ENCODE measurements at regions not wholly inside any gene's neighbourhood (a gene's known extent, or its start where the extent isn't known, plus 50 kb on each side); places are given as distances from the start of the nearest gene placed in this dataset.

DNA sequence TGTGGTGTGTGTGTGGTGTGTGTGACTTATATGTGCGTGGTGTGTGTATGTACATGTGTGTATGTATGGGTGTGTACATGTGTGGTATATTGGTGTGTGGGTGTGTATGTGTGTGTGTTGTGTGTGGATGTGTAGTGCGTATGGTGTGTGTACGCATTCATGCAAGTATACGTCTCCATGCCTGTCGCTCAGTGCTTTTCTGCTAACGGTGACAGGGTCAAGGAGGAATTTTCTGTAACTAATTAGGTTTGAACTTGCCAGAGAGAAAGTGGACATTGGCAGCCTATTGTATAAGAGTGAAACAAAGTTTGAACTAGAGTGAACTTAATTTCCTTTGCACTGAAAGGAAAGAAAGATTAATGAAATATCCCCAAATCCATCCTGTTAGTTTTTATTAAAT, 120.9 kb upstream of the GSC start:
- DNase-seq (ENCODE audit: low read depth in 4 of 4, low spot score in 3 of 4): no peak

DNA sequence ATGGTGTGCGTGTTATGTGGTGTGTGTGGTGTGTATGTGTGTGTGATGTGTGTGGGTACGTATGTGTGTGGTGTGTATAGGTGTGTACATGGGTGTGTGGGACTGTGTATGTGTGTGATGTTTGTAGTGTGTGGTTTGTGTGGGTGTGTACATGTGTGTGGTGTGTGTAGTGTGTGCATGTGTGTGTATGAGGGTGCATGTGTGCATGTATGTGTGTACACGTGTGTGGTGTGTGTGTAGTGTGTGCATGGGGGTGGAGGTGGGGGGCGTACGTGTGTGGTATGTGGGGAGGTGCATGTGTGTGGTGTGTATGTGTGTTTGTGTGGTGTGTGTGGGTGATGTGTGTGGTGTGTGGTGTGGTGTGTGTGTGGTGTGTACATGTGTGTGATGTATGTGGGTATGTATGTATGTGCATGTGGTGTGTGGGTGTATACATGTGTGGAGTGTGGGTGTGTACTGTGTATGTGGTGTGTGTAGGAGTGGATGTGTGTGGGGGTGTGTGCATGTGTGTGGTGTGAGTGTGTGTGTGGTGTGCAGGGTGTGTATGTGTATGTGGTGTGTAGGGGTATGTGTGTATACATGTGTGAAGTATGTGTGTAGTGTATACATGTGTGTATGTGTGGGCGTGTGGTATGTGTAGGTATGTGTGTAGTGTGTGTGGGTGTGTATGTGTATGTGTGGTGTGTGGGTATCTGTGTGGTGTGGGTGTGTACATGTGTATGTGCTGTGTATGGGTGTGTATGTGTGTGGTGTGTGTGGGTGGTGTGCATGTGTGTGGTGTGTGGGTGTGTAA, 119.8 kb upstream of the GSC start:
- no peak for DNase-seq (ENCODE audit: low read depth in 4 of 4, low spot score in 3 of 4)

DNA sequence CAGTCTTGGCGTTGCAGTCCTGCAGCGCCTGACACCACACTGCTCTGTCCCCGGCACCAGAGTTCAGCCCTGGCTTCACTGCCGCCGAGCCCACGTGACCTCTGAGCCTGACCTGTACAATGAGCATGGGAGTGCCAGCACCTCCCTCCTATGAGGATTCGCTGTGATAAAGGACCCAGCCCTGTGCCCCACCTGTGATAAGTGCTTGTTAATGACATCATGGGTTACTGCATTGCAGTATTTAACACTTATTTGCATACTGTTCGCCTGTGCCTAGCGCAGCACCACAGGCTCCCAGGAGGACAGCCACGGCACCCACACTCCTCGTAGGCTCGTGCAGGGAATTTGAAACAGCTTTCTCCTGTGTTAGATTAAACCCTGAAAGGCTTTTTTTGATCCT, 118.2 kb upstream of the GSC start:
- DNase-seq (ENCODE audit: low read depth in 4 of 4, low spot score in 3 of 4): no peak

DNA sequence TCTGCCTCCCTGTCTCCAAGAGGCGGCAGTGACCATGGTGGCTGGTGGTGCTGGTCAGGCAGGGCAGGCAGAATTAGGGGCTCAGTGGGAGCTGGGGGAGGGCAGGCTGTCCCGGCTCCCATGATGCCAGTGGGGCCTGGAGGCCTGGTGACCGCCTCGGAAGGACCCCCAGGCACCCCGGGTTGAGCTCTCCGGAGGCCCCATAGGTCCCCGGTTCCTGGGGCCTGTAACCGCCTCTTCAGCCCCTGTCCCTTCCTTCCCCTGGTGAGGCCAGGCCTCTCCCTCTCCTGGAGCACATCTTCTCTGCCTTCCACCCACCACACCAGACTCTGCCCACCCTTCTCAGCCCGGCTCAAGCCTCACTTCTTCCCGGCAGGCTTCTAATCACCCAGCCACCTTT, 117.7 kb upstream of the GSC start:
- no peak for DNase-seq (ENCODE audit: low read depth in 4 of 4, low spot score in 3 of 4)

DNA sequence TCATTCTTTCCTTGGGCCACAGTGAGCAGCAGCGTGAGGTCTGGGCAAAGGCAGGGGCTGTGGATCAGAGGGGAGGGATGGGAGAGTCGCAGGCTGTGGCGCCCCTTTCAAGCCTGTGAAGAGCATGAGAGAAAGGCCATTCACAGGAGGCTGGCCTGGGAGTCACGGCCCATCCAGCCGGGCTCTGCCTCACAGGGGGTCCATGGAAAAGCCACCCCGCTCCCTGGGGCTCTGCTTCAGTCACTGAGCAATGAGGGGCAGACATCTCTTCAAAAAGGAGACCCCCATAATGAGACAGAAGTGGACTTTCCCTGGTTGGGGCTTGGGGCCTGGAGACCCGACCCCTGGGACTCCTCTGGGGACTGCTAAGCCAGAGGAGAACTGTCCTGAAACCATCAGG, 117.0 kb upstream of the GSC start:
- DNase-seq (ENCODE audit: low read depth in 4 of 4, low spot score in 3 of 4): no peak

DNA sequence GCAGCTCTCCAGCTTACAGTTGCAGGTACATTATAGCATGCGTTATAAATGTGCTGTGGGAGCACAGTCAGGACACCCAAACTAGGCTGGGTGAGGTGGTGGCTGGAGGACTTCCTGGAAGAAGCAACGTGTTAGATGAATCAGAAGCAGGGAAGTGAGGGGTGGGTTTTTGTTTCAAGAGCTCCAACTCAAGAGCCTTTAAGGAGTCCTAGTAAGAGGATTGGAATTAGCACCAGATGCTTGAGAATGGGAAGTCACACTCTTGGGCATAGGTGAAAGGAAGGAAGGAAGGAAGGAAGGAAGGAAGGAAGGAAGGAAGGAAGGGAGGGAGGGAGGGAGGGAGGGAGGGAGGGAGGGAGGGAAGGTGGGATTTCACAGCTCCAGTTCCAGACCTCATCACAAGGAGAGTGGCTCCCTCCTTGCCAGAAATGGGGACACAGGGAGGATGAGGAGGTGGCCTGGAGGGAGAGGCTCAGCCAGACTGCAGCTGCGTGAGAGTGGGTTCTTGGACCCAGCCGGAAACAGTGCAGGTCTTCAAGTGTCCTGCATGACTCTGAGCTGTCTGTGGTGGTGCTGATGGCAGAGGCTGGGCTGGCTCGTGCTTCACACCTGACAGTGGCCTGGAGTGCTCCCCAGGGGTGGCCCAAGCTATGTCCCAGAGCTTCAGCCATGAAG, 115.7 kb upstream of the GSC start:
- no peak for DNase-seq (ENCODE audit: low read depth in 4 of 4, low spot score in 3 of 4)

DNA sequence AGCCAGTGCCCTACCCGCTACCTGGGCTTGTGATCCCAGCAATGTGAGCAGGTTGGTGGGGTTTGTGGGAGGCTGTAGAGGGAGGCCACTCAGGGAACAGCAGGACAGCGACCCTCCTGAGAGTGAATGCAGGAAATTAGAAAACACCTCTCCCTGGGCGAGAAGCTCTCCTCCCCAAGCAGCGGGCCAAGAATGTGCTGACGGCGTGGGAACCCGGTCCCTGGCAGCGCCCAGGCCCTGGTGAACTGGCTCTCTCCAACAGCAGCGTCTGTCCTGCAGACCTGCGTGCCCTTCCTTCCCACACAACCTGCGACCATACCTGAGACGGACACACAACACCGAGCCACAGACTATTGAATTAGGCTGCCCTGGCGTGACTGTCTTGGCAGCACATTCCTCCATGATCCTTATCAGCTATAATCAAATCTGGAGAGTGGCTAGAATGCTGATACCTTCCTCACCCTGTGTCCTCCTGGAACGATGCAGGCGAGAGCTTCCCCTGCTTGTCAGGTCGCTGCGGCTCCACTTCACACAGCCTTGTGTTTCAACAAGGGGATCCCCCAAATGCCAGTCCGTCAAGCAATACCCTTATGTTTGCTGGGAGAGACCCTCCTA, 114.8 kb upstream of the GSC start:
- DNase-seq (ENCODE audit: low read depth in 4 of 4, low spot score in 3 of 4): no peak

DNA sequence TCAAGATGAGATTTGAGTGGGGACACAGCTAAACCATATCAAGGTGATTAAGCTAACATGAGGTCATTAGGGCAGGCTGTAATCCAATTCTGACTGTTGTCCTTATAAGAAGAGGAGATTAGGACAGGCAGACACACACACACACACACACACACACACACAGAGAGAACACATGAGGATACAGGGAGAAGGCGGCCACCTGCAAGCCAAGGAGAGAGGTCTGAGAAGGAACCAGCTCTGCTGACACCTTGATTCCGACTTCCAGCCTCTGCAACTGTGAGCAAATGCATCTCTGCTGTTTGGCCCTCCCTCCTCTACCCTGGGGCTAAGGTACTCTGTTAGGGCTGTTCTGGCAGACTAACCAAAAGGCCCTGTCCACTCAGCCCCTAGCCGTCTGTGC, 112.5 kb upstream of the GSC start:
- no peak for DNase-seq (ENCODE audit: low read depth in 4 of 4, low spot score in 3 of 4)

DNA sequence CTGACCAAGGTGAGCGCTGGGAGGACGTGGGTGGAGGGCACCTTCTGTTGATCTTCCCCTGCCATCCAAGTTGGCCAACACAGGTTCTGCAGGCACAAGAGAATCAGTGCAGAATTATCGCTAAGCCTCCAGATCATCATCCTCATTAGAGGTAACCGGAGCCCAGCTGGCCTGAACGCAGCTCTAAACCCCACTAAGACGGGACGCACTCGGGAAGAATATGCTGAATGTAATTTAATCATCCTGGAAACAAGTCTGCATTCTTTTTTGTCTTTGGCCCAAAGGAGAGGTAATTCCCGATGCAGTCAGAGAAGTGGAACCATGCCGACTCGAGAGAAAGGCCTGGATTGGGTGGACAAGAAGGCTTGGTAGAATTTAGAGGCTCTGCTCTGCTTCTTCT, 111.0 kb upstream of the GSC start:
- DNase-seq (ENCODE audit: low read depth in 4 of 4, low spot score in 3 of 4): no peak

DNA sequence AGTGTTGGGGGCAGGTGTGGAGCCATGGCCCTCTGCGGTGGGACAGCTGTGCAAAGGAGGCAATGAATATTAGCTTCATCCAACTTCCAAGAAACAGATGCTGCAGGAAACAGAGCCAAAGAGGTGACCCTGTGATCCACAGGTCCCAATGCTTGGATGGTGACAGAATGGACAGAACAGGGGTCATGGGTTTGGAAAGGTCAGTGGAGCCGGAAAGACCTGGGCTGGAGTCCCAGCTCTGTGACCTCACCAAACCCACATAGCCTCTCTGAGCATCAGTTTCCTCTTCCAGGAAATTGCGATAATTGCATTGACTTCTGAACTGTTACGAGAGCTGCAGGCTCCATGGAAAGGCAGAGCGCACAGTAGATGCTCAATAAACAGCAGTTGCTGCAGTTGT, 110.2 kb upstream of the GSC start:
- no peak for DNase-seq (ENCODE audit: low read depth in 4 of 4, low spot score in 3 of 4)

DNA sequence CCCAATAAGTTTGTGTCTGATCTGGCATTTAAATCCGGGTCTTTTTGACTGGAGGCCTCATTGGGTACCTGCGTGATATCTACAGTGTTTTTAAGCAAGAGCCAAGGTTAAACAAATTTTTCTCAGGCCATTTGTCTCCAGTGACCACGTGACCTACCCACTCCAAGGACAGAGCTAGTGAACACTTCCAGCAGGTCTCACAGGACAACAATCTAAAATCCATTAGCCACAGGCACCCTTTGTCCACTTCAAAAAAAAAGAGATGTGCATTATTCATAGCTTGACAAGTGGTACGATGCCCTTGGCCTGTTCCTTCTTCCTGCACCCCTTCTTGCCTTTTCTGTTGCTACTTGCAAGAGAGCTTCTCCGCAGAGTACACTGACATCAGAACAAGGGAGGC, 109.6 kb upstream of the GSC start:
- no peak for DNase-seq (ENCODE audit: low read depth in 4 of 4, low spot score in 3 of 4)

DNA sequence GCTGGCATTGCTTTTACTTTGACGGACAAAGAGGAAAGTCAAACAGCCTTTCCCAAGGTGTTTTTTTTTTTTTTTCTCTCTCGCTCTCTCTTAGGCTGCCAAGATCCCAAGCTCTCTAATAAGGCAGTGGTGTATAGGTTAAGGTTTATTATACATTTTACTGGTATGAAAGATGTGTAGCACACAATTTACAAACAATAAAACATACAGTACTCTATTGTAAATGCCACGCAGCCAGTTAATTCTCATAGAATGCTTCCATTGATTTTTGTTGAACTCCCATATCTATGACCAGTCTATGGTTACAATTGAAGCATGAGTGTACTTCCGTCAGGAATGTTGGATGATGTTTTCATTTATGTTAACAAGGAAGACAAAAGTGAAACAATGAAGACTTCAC, 106.4 kb upstream of the GSC start:
- no peak for DNase-seq (ENCODE audit: low read depth in 4 of 4, low spot score in 3 of 4)

DNA sequence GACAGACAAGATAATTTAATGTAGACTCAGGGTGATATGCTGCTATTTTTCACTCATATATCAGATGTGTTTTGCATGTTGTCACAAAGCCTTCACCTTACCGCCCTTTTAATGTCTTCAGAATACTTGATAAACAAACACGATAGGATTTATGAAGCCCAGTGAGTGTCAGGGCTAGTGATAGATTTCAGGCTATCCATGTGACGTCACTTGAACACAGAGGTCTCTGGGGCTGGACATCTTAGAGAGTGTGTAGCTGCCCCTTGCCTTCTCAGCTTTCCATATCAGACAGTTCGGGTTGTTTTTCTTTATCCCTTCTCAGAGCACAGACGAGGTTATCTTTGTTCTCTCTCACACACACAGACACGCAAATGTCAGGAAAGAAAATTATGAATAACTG, 105.3 kb upstream of the GSC start:
- DNase-seq (ENCODE audit: low read depth in 4 of 4, low spot score in 3 of 4): no peak

DNA sequence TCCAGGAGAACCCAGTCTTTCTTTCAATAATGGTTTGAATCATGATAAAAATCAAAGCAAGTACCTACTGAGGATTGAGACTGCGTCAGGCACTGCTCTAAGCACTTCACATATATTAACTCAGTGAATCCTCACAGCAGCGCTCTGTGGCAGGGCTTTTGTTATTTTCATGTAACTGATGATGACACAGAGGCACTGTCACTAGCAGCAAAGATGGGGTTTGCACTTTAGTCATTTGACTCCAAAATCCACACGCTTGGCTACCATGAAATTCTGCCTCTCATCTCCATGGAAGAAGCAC, 98.8 kb upstream of the GSC start:
- no peak for DNase-seq (ENCODE audit: low read depth in 4 of 4, low spot score in 3 of 4)

DNA sequence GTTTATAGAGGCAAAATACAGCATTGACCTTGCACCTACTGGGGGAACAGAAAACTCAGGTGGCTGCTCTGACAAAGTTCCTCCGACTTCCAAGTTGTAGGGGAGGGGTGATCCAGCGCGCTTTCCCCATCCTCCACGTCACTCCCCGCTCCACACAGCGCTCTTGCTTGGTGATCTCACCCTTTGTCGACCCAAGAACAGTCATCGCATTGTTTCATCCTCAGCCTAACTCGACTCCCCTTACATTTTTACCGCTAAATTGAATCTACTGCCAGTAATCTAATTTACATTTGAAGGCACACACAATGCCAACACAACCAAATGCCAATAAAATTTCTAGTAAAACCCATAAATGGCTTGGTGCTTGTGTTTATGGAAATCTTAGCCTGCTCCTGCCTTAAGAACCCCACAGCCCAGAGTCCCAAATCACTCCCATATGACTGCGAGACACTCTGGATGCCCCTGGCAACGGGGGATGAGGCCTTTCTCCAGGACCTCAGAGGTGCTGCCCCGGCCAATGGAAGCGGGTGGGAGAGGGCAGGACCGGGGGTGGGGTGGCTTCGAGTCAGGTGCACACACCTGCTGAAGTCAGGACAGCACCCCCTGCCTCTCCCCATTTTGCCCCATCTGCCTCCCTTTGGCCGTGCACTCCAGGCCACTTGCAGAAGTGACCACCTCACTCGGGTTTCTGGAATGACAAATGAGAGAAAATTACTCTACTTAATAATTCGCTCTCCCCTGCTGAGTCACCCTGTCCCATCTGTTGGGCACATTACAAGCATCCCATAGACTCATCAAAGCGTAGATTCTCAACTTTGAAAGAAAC, 98.2 kb upstream of the GSC start:
- DNase-seq (ENCODE audit: low read depth in 4 of 4, low spot score in 3 of 4): no peak

DNA sequence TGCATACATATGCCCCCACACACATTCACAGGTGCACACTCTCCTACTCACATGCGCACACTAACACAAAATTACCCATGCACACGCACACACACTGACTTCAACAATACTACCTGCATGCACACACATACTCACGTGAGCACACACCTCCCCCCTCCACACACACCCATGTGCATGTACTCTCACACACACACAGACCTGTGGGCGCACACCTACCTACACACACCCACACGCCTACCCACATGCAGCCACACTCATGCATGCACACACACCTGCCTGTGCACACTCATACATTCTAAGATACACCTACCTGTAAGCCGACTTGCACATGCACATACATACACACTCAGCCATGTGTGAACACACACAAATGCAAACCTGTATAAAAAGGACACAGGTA, 97.3 kb upstream of the GSC start:
- DNase-seq (ENCODE audit: low read depth in 4 of 4, low spot score in 3 of 4): no peak

DNA sequence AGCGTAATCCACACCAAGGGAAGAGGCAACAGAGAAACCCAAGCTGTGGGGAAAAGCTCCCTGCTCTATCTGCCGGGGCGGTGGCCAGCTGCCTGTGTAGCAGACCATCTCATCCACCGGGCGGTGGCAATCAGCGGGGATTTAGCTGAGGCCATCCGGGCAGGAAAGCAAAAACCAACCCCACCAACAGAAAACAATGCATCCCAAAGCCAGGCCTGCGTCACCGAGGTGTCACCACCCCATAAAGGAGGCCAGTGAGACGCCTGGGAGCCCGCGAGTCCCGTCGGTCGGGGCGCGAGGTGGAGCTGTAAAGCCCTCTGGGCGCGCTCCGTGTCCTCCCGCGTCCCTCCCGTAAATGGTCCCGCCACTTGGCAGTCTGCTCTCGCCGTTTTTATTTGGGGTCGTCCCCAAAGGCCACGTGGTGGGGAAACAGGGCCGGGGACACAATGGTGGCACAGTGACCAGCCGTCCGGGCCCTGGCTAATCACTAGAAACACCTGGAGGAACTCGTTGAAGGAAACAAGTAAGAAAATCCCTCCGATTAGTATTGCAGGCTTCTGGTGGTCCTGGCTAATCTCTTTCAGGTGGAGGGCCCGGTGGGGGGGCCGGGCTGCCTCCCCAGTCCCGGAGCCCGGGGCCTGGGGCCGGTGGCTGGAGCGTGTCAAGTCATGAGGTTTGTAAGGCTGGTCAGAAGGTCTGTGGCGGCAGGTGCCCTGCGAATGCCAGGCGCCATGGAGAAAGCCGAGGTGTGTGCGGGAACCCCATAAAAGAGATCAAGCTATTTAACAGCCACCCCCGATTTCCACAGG, 94.7 kb upstream of the GSC start:
- DNase-seq (ENCODE audit: low read depth in 4 of 4, low spot score in 3 of 4): peak in 1 of 4 donors; percentile 14

DNA sequence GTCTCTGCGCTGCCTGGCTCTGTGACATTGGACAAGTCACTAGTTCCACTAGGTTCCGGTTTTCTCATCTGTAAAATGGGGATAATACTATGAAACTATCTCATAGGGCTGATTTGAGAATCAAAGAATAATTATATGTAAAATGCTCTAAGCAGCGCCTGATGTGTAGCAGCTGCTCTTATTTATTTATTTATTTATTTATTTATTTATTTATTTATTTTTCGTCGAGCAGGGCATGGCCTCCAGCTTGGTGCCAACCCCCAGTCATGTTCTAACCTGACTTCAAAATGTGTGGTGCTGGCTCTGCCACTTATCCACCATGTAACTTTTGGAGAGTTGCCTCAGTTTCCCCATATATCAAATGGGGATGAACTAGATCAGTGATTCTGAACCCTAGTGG, 93.5 kb upstream of the GSC start:
- no peak for DNase-seq (ENCODE audit: low read depth in 4 of 4, low spot score in 3 of 4)

DNA sequence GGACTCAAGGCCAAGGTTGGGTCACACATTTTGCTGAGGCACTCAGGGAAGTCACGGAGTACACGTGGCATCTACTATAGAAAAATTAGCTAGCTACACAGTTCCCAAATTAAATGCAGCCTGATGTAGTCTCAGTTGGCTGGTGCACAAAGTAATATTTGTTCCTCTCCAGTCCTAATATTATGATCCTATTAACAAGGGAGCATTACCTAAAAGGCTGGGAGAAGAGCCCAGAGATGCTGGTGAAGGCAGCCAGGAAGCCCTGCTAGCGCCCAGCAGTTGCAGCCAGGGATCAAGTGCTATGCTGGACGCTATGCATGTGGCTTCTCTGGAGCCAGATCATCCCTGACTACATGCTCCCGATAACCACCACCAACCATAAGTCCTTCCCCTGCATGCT, 88.0 kb upstream of the GSC start:
- no peak for DNase-seq (ENCODE audit: low read depth in 4 of 4, low spot score in 3 of 4)

DNA sequence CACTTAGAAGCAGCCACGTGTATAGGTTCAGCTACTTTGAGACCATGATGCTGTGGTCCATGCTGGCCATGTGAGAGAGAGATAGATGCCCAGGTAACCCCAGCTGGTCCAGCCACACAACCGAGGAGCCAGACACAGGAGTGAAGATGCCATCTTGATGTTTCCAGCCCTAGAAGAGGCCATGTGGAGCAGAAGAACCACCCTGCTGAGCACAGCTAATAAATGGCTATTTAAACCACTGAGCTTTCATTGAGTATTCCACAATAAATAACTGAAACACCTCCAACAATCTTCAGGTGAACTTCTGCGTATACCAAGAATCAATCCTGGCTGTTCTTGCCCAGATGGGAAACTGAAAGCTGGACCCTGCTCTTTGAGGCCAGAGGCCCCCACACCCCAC, 84.0 kb upstream of the GSC start:
- no peak for DNase-seq (ENCODE audit: low read depth in 4 of 4, low spot score in 3 of 4)
